Kidney (tissue), 13 donors: ENCODE measurements at regions not wholly inside any gene's neighbourhood (a gene's known extent, or its start where the extent isn't known, plus 50 kb on each side); places are given as distances from the start of the nearest gene placed in this dataset.

Experiments
- DNase-seq, 5 donors: peaks; one replicate each; pipeline ENCODE4 v3.0.0-alpha.2; 2013 to 2020
- FAIRE-seq: peaks from 2 replicates; lab custom pipeline; 2012; peaks lifted over from hg19 to GRCh38; lab: Jason Lieb, UNC
- H3K27ac ChIP-seq, 2 donors: one replicate each; pipeline ENCODE4 v1.7.0; 2013; ENCODE audit warnings: low read depth in 2 of 2, low read length in 2 of 2, inconsistent platforms in 1 of 2
- H3K27me3 ChIP-seq: one replicate; pipeline ENCODE4 v1.7.1; 2013; ENCODE audit warnings: low read length, inconsistent platforms; ENCODE audit not compliant: control insufficient read depth, insufficient read depth
- H3K36me3 ChIP-seq, 3 donors: one replicate each; pipeline versions ENCODE4 v1.7.0 to v1.7.1; 2013; ENCODE audit warnings: low read length in 3 of 3, control low read depth in 1 of 3, inconsistent platforms in 1 of 3; ENCODE audit not compliant: insufficient read depth in 3 of 3, control insufficient read depth in 2 of 3
- H3K4me1 ChIP-seq, 3 donors: one replicate each; pipeline versions ENCODE4 v1.7.0 to v1.7.1; 2013; ENCODE audit warnings: low read length in 3 of 3, inconsistent platforms in 1 of 3, low read depth in 1 of 3; ENCODE audit not compliant: control insufficient read depth in 2 of 3, insufficient read depth in 2 of 3
- H3K4me3 ChIP-seq, 3 donors: one replicate each; pipeline versions ENCODE4 v1.7.0 to v1.8.1; 2013; ENCODE audit warnings: low read length in 3 of 3, control low read depth in 1 of 3, inconsistent platforms in 1 of 3
- H3K9ac ChIP-seq, 3 donors: one replicate each; pipeline versions ENCODE4 v1.7.0 to v1.7.1; 2013; ENCODE audit warnings: low read length in 3 of 3, control low read depth in 1 of 3, inconsistent platforms in 1 of 3
- H3K9me3 ChIP-seq, 3 donors: one replicate each; pipeline versions ENCODE4 v1.7.0 to v1.7.1; 2013; ENCODE audit warnings: low read length in 3 of 3, control low read depth in 1 of 3, inconsistent platforms in 1 of 3; ENCODE audit not compliant: control insufficient read depth in 2 of 3, insufficient read depth in 1 of 3
- CTCF ChIP-seq: IDR thresholded peaks from 3 replicates; pipeline ENCODE4 v1.5.1; 2012; ENCODE audit warnings: mild to moderate bottlenecking, moderate library complexity, borderline replicate concordance; ENCODE audit not compliant: insufficient read depth; ENCODE audit errors: extremely low read depth
- intact Hi-C: fragments of 100-400 bp; cut with DNase I; formaldehyde crosslinking; loops from one replicate; pipeline ENCODE4 v1.11.1; 2022
- donor health status: control.
- donor health status: control.
- donor health status: control.
- donor health status: control.
- donor health status: control.
- donor health status: DM: yes; HTN: yes; CAD: no.
- donor health status: Normal renal cell carcinoma (clear cell type).

GRCh38 chr9:108584860-108585259 lies 270.9 kb downstream of the ACTL7B start:
- Histone ChIP-seq H3K4me3 (no peak overlapping the region), H3K4me1 (no peaks in the 10 kb centered on the region), H3K9me3 (no peaks in the 10 kb centered on the region), H3K36me3 (no peaks in the 10 kb centered on the region), H3K27ac (no peak overlapping the region), H3K27me3 (no peaks in the 10 kb centered on the region), H3K9ac (no peak overlapping the region)
- no peak for DNase-seq
- intact Hi-C loops, result no loop called here
- FAIRE-seq, result no peak
- no peak for TF ChIP-seq CTCF

GRCh38 chr9:108582726-108583125 lies 273.1 kb downstream of the ACTL7B start:
- no peak overlapping the region for H3K4me3 ChIP-seq
- no peak for TF ChIP-seq CTCF
- FAIRE-seq (no peak), DNase-seq (no peak)
- intact Hi-C loops, result no loop called here
- no peaks in the 10 kb centered on the region for H3K36me3 ChIP-seq
- no peaks in the 10 kb centered on the region for H3K4me1 ChIP-seq
- H3K9ac ChIP-seq, result no peak overlapping the region
- H3K27me3 ChIP-seq, result no peaks in the 10 kb centered on the region
- H3K9me3 ChIP-seq, result no peaks in the 10 kb centered on the region
- no peak overlapping the region for H3K27ac ChIP-seq

- FAIRE-seq (no peak), DNase-seq (no peak)
- Histone ChIP-seq H3K27ac (no peak overlapping the region), H3K36me3 (no peaks in the 10 kb centered on the region), H3K9ac (no peak overlapping the region), H3K4me1 (no peaks in the 10 kb centered on the region), H3K4me3 (no peak overlapping the region), H3K9me3 (no peaks in the 10 kb centered on the region), H3K27me3 (no peaks in the 10 kb centered on the region)
- no peak for TF ChIP-seq CTCF
- intact Hi-C loops, result no loop called here
Measured at GRCh38 chr9:108579757-108580439, 275.9 kb downstream of the ACTL7B start.

GRCh38 chr9:108575276-108575675 lies 280.5 kb downstream of the ACTL7B start:
- DNase-seq, result no peak
- intact Hi-C loops, result no loop called here

More at GRCh38 chr9:108575276-108575675, 280.5 kb downstream of the ACTL7B start:
- no peaks in the 10 kb centered on the region for H3K9me3 ChIP-seq
- TF ChIP-seq CTCF, result no peak
- no peaks in the 10 kb centered on the region for H3K27me3 ChIP-seq
- H3K4me1 ChIP-seq, result no peaks in the 10 kb centered on the region
- H3K27ac ChIP-seq, result no peak overlapping the region
- no peak overlapping the region for H3K4me3 ChIP-seq
- H3K36me3 ChIP-seq, result no peaks in the 10 kb centered on the region
- no peak overlapping the region for H3K9ac ChIP-seq
- FAIRE-seq, result no peak
